ENCODE measurements at regions not wholly inside any gene's neighbourhood (a gene's known extent, or its start where the extent isn't known, plus 50 kb on each side); places are given as distances from the start of the nearest gene placed in this dataset.

GRCh38 chr2:199163613-199164458, 293.9 kb downstream of the SATB2 start (continued):
- TF ChIP-seq MAX (IDR thresholded peaks at IDR 0.05; ENCODE audit: low read depth), result no peak
- TF ChIP-seq RAD21 (IDR thresholded peaks at IDR 0.05; ENCODE audit: low read length), result no peak
- TF ChIP-seq USF2 (IDR thresholded peaks at IDR 0.05; ENCODE audit: borderline replicate concordance, low read depth, low read length), result no peak
- TF ChIP-seq FOSL2 (IDR thresholded peaks at IDR 0.05; ENCODE audit: borderline replicate concordance, low read depth), result no peak
- TF ChIP-seq NFIC (IDR thresholded peaks at IDR 0.05; ENCODE audit: borderline replicate concordance), result no peak
- TF ChIP-seq POLR2AphosphoS5 (IDR thresholded peaks at IDR 0.05; ENCODE audit: low read depth, low read length), result no peak

- Histone ChIP-seq H3K27ac (ENCODE audit: low read depth in 2 of 2, low read length in 1 of 2) (no peak overlapping the region), H3K9ac (no peak overlapping the region), H3K9me2 (no peaks in the 10 kb centered on the region), H3K36me3 (replicated peaks in 1 of 2; ENCODE audit: control insufficient read depth in 1 of 2, insufficient read depth in 2 of 2, low read length in 1 of 2) (no peaks in the 10 kb centered on the region), H3K79me2 (ENCODE audit: insufficient read depth) (no peaks in the 10 kb centered on the region), H3K27me3 (ENCODE audit: insufficient read depth) (no peaks in the 10 kb centered on the region), H3K4me1 (ENCODE audit: control insufficient read depth in 1 of 2, insufficient read depth in 2 of 2, low read depth in 1 of 2, low read length in 1 of 2) (no peaks in the 10 kb centered on the region), H3K4me2 (no peak overlapping the region), H2AFZ (ENCODE audit: low read depth) (peak overlapping the region; percentile 52; the same call in 1 of the 2 replicates), H3F3A (replicated peaks; ENCODE audit: insufficient read depth) (no peaks in the 10 kb centered on the region), H4K20me1 (ENCODE audit: insufficient read depth) (no peaks in the 10 kb centered on the region), H3K4me3 (ENCODE audit: low read depth in 2 of 2, low read length in 1 of 2) (no peak overlapping the region), H3K9me3 (no peaks in the 10 kb centered on the region)
- no peak for DNase-seq
- POLR2A ChIA-PET, result no interaction called here
- CTCF ChIA-PET, result no interaction called here
- TF ChIP-seq FOSL2 (IDR thresholded peaks at IDR 0.05; ENCODE audit: borderline replicate concordance, low read depth) (peak; percentile 18; the same call in 1 of the 2 replicates), JUND (IDR thresholded peaks at IDR 0.05) (no peak), ZBTB33 (IDR thresholded peaks at IDR 0.05; ENCODE audit: borderline replicate concordance, low read depth) (no peak), YY1 (IDR thresholded peaks at IDR 0.05; ENCODE audit: low read depth) (no peak), TAF1 (IDR thresholded peaks at IDR 0.05; ENCODE audit: borderline replicate concordance, low read depth, low read length) (no peak), CTCF (IDR thresholded peaks at IDR 0.05) (no peak)
- 11% methylated on average over 1 of the region's 1 CpG for WGBS (ENCODE audit: low lambda C conversion rate)
Observed at GRCh38 chr2:199160677-199161465, 296.9 kb downstream of the SATB2 start.
